HG02642 (cell line): ENCODE measurements at regions not wholly inside any gene's neighbourhood (a gene's known extent, or its start where the extent isn't known, plus 50 kb on each side); places are given as distances from the start of the nearest gene placed in this dataset.
A peak's percentile ranks its signal among the peaks of the same experiment; 100 is the strongest.
"Not testable (repeated sequence)": the region's sequence is repeated elsewhere in the genome, so short reads cannot be mapped to it uniquely, and the experiment has no call there.

Experiments used
- ATAC-seq: cut with Tn5 transposase; IDR thresholded peaks from one replicate; pipeline ENCODE4 v1.9.1; 2021; ENCODE audit warnings: mild to moderate bottlenecking; ENCODE audit not compliant: unreplicated experiment, poor library complexity

- ATAC-seq = peak; percentile 57
Measured at GRCh38 chr6:144778773-144779492, 493.8 kb downstream of the UTRN start.

DNA sequence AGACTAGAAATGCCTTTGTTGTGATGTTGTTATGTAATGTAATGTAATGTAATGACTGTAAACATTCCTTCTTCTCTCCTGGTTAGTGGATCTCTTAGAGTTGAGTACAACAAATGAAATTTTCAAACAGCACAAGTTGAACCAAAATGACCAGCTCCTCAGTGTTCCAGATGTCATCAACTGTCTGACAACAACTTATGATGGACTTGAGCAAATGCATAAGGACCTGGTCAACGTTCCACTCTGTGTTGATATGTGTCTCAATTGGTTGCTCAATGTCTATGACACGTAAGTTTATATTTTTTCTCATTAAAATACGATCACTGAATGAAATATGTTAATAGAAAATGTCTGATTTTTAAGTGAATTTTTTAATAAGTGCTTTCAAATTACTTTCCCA lies 496.7 kb downstream of the UTRN start:
- no peak for ATAC-seq

DNA sequence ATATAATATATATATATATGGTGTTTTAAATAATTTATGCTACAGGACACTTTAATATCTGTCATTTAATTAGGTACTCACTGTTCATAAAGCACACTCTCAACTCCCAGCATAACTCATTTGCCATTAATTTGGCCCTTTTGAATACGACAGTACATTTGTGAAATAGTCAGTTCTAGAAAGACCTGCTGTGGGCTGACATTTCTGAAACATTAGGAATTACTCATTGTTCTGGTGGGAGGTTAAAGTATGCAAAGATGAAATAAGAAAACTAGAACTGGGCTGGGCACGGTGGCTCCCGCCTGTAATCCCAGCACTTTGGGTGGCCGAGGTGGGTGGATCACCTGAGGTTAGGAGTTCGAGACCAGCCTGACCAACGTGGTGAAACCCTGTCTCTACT lies 497.5 kb downstream of the UTRN start:
- no peak for ATAC-seq

DNA sequence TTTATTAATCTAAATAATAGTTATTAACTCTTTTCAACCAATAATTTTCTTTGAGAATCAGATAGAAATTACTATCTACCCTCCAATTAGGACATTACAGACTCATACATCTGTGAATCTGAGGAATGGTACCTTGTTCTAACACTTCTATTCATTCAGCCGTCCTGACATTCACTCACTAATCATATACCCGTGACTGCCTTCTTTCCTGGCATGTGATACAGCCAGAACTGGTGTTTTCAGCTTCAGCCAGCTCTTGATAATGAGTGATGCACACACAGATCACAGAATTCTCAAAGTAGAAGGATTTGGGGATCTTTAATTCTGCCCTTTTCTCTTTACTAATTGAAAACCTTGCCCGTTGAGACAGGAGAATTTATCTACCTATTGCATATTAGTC lies 499.9 kb downstream of the UTRN start:
- ATAC-seq = no peak

GRCh38 chr6:144786825-144787224 lies 501.7 kb downstream of the UTRN start:
- no peak for ATAC-seq

DNA sequence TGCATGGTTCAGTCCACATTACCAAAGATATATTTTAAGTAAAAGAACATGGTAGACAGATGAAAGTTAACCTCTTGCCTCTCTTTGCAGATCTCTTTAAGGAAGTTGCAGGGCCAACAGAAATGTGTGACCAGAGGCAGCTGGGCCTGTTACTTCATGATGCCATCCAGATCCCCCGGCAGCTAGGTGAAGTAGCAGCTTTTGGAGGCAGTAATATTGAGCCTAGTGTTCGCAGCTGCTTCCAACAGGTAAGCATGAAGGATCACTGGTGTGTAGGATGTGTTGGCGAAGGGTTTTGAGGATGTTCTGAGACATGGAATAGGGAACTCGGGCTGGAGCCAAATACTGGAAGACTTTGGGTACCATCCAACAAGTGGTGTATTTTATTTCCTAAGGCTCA lies 508.6 kb downstream of the UTRN start:
- no peak for ATAC-seq

DNA sequence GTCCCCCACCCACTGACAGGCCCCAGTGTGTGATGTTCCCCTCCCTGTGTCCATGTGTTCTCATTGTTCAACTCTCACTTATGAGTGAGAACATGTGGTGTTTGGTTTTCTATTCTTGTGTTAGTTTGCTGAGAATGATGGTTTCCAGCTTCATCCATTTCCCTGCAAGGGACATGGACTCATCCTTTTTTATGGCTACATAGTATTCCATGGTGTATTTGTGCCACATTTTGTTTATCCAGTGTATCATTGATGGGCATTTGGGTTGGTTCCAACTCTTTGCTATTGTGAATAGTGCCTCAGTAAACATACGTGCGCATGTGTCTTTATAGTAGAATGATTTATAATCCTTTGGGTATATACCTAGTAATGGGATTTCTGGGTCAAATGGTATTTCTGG lies 509.9 kb downstream of the UTRN start:
- not testable (repeated sequence) for ATAC-seq

- ATAC-seq = no peak
Measured at GRCh38 chr6:144796070-144796469, 510.9 kb downstream of the UTRN start.

DNA sequence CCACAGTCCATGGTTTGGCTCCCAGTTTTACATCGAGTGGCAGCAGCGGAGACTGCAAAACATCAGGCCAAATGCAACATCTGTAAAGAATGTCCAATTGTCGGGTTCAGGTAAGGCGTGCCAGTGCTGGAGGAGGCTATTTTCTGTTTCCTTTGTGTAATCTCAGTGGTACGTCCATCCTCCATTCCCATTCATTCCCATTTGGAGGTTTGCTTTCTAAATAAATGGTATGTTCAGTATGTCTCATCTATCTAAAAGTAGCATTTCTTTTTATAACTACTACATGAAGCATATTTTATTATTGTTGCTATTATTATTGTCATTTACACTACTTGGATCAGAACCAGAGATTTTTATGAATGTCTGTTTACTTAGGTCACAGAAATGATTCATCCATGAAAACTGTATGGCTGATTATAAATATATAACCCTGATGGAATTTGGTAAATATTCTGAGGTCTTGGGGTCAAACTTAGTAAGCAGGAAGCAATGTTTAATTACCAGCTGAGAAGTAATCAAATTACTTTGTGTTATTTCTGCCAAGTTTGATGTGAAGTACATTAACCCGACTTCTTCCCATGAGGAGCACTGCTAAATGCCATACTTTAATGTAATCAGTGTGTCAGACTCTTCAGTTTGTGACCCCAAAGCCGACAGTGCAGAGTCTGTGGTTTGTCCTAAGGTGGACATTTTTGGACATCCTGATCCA lies 512.9 kb downstream of the UTRN start:
- no peak for ATAC-seq

- ATAC-seq = no peak
Measured at GRCh38 chr6:144804246-144804790, 519.2 kb downstream of the UTRN start.

DNA sequence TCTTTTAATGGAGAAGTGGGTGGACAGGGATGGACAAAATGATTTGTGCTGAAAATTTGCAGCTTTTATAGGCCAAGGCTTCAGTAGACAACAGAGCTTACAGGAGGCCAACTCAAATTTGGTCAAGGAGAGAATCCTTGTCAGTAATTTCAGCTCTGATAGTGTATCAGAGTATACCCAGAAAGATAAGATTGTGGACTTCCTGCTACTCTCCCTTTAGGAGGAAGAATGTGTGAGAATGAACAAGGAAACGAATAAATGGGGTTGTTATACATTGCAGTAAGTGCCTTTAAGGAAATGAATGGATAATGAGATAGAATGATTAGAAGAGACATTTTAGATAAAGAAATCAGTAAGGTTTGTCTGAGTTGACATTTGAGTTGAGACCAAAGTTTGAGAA lies 519.9 kb downstream of the UTRN start:
- no peak for ATAC-seq

DNA sequence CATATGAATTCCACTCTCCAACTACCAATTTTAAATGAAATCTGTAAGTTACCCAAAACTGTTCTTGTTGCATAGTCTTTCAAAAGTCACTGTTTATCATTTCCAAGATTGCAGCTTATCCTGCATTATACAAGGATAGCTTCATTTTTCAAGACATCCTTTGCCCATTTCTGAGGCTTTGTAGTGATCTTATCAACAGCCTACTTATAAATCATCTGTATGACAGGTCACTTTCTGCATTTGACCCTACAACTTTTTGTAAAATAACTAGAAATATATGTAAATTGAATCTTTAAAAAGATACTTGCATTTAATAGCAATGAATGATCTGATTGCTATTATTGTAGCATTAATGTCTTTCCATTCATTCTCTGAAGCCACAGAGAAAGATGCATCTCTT lies 521.1 kb downstream of the UTRN start:
- no peak for ATAC-seq

DNA sequence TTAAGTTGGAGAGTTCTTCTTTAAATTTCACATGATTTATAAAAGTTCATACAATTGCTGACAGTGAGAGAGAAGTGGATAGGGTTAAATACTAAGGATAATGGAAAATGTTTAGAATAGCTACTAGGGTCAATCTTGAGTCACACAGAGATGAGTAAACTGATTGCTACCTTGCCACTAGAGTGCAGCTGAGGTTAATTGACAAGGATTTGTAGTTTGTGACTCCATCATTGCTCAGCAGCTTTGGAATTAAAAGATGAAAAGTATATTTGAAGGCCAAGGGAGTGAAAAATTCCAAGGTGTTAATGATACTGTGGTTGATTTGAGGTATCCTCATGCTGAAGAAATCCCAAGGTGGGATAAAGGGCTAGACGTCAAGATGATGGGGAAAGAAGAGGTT lies 524.0 kb downstream of the UTRN start:
- ATAC-seq = no peak

- no peak for ATAC-seq
Measured at GRCh38 chr6:144809969-144810368, 524.8 kb downstream of the UTRN start.

GRCh38 chr6:144811140-144811539 lies 526.0 kb downstream of the UTRN start:
- no peak for ATAC-seq

DNA sequence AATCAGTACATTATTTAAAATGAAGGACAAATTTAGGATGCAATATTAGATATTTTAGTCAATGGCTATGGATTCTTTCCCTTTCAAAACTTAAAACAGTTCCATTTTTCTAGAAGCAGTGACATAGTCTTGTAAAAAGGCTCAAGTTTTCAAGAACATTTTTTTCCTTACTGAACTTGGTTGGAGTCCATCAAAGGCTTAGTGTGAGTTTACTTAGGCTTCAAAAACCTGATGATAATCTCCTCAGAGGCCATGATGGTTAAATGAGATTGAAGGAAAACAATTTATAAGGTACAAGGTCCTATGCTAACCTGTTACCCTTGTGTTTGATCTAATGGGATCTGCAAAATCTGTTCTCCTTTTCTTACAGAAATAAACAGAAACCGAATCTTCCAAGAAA lies 531.8 kb downstream of the UTRN start:
- no peak for ATAC-seq

DNA sequence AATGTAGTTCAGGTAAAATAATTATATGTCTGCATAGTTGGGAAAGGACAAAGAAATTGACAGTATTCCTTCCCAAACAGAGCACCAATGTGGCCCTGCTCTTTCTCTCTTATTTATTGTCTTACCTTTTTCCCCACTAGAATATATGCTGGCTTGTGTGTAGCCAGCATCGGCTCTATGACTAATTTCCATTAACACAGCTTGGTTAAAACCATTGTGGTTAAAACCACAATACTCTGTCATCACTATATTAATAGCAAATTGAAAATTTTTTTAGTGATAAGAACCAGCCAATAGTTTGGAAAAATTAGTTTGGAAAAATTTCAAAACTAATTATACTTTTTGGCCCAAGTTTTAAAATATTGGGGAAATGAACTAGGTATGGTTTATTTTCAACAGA lies 535.1 kb downstream of the UTRN start:
- no peak for ATAC-seq

- no peak for ATAC-seq
Measured at GRCh38 chr6:144823131-144823530, 538.0 kb downstream of the UTRN start.

DNA sequence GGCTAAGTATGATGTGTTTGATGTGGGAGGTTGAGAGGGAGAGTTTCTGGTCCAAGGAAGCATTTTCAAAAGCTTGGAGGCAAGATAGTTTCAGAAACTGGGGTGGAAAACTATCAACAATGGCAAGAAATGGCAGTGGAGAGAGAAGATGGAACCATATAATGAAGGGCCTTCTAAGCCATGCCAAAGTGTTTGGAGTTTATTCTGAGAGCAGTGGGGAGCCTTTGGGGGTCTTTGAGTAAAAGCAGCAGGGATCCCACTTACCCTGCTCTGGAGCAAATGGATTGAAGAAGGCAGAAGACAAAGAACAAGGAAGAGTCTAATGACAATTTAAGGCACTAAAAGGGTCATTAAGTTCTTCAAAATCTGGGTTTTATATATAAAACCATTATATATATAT lies 538.9 kb downstream of the UTRN start:
- no peak for ATAC-seq

DNA sequence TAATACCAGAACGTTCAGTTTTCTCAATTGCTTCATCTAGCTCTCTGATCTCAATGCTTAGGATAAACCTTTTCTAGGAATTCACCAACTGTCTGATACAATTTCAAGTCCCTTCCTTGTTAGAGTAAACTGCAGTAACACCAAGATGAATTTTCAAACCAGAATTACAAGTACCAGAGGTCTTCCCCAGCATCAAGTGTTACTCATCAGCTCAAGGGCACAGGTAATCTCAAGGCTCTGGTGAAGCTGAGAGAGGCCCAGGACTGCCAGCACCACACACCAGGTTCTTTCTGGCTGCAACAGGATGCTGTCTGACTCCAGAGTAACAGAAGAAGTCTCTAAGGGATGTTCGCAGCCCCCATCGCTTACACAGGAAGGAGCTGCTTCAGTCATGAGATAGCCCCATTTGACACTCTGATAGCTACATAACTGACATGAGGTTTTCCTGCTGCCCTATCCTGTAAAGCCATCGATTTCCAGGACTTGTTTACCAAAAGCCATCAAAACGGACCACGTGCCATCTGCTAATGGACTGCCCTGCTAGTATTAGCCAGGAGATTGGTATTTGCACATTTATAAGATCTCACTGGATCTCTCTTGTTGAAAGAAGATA lies 549.4 kb downstream of the UTRN start:
- ATAC-seq = no peak

- no peak for ATAC-seq
Measured at GRCh38 chr6:144835322-144835973, 550.3 kb downstream of the UTRN start.
